HCT116 (cell line): ENCODE measurements at regions not wholly inside any gene's neighbourhood (a gene's known extent, or its start where the extent isn't known, plus 50 kb on each side); places are given as distances from the start of the nearest gene placed in this dataset.

ENCODE experiments used
- ATAC-seq: fragments of 200-7000 bp; cut with Tn5 transposase; 2 replicates; pipeline ENCODE4 v1.9.1; 2020; ENCODE audit warnings: mild to moderate bottlenecking, moderate library complexity
- BruUV-seq: library from RNA; stranded (reverse); fragments of 400-500 nt; replicated peaks from 2 replicates; lab custom pipeline; 2021; lab: Mats Ljungman, UMichigan
- CTCF ChIA-PET: fragments of 300-600 bp; sonication (Branson Sonifier 250); formaldehyde crosslinking; loops from one replicate; lab custom pipeline; 2021; ENCODE audit warnings: antibody characterized with exemption; lab: Charles Lee
- POLR2A ChIA-PET: fragments of 300-600, 350-600 bp; sonication (Branson Sonifier 250); formaldehyde crosslinking; loops from one replicate; lab custom pipeline; 2021; ENCODE audit warnings: antibody characterized with exemption; lab: Charles Lee
- RAD21 ChIA-PET, 2 experiments: fragments of 300-600 bp; sonication (Branson Sonifier 250); formaldehyde crosslinking; loops; one replicate each; lab custom pipeline; 2023; ENCODE audit warnings: low total read pairs in 2 of 2; ENCODE audit not compliant: uncharacterized antibody in 2 of 2, unreplicated experiment in 2 of 2, low non-redundant PET in 1 of 2; lab: Charles Lee
- DNase-seq: peaks from one replicate; pipeline ENCODE4 v3.0.0-alpha.2; 2010; ENCODE audit warnings: low read depth, low spot score
- H2AFZ ChIP-seq: fragments of 200-600 bp; shearing (Covaris generic), sonication (generic); 2 replicates; pipeline ENCODE4 v1.6.1; 2017; ENCODE audit warnings: low read depth, mixed run types, mixed read lengths, antibody characterized with exemption, low read length; ENCODE audit not compliant: poor library complexity, severe bottlenecking
- H3K27ac ChIP-seq: 2 replicates; pipeline ENCODE4 v1.5.1; 2012; ENCODE audit warnings: low read depth, low read length
- H3K27me3 ChIP-seq: fragments of 200-600 bp; sonication (generic); 2 replicates; pipeline ENCODE4 v1.6.1; 2016; ENCODE audit warnings: mixed run types, low read length, mixed read lengths; ENCODE audit not compliant: insufficient read depth
- H3K36me3 ChIP-seq, 2 experiments: fragments of 200-500 bp in 1 of 2; fragments of 200-600 bp in 1 of 2; sonication (Bioruptor generic) in 1 of 2; sonication (generic) in 1 of 2; 2 replicates each; pipeline versions ENCODE4 v1.5.1 to v1.6.1; 2014 to 2016; ENCODE audit warnings: low read length in 2 of 2, inconsistent platforms in 1 of 2, mixed read lengths in 1 of 2, mixed run types in 1 of 2; ENCODE audit not compliant: insufficient read depth in 2 of 2, control insufficient read depth in 1 of 2
- H3K4me1 ChIP-seq, 2 experiments: fragments of 200-600 bp in 1 of 2; sonication (generic) in 1 of 2; 2 replicates each; pipeline versions ENCODE4 v1.5.1 to v1.6.1; 2012 to 2017; ENCODE audit warnings: low read length in 2 of 2, inconsistent platforms in 1 of 2, mild to moderate bottlenecking in 1 of 2, mixed read lengths in 1 of 2, mixed run types in 1 of 2, moderate library complexity in 1 of 2; ENCODE audit not compliant: insufficient read depth in 2 of 2, control insufficient read depth in 1 of 2
- H3K4me2 ChIP-seq: fragments of 200-600 bp; sonication (generic); 2 replicates; pipeline ENCODE4 v1.6.1; 2017; ENCODE audit warnings: mixed run types, low read length, mixed read lengths
- H3K4me3 ChIP-seq, 2 experiments: fragments of 200-600 bp in 1 of 2; sonication (generic) in 1 of 2; replicated peaks in 1 of 2; 2 replicates each; pipeline ENCODE4 v1.5.1; 2011 to 2016; ENCODE audit warnings: low read length in 2 of 2, control low read depth in 1 of 2, low read depth in 1 of 2, mild to moderate bottlenecking in 1 of 2, mixed read lengths in 1 of 2, mixed run types in 1 of 2
- H3K79me2 ChIP-seq: fragments of 200-600 bp; sonication (generic); 2 replicates; pipeline ENCODE4 v1.6.1; 2017; ENCODE audit warnings: mild to moderate bottlenecking, mixed run types, low read length, moderate library complexity, mixed read lengths; ENCODE audit not compliant: insufficient read depth
- H3K9ac ChIP-seq: fragments of 200-600 bp; sonication (generic); 2 replicates; pipeline ENCODE4 v1.6.1; 2016; ENCODE audit warnings: low read length, mixed read lengths
- H3K9me2 ChIP-seq: fragments of 200-600 bp; sonication (generic), shearing (Covaris generic); 2 replicates; pipeline ENCODE4 v1.6.1; 2017; ENCODE audit warnings: mixed run types, mild to moderate bottlenecking, moderate library complexity; ENCODE audit not compliant: insufficient read depth
- H3K9me3 ChIP-seq, 2 experiments: fragments of 200-500 bp in 1 of 2; fragments of 200-600 bp in 1 of 2; sonication (Bioruptor generic) in 1 of 2; sonication (generic) in 1 of 2; 2 replicates each; pipeline ENCODE4 v1.6.1; 2014 to 2017; ENCODE audit warnings: low read length in 2 of 2, mixed read lengths in 2 of 2, inconsistent platforms in 1 of 2, low read depth in 1 of 2, mild to moderate bottlenecking in 1 of 2, mixed run types in 1 of 2, moderate library complexity in 1 of 2; ENCODE audit not compliant: control insufficient read depth in 1 of 2, insufficient read depth in 1 of 2
- H4K20me1 ChIP-seq: fragments of 200-600 bp; sonication (generic), shearing (Covaris generic); 2 replicates; pipeline ENCODE4 v1.6.1; 2017; ENCODE audit warnings: mixed run types, mild to moderate bottlenecking, moderate library complexity; ENCODE audit not compliant: insufficient read depth
- ATF3 ChIP-seq: IDR thresholded peaks from 2 replicates; pipeline ENCODE4 v1.6.1; 2012
- CBX3 ChIP-seq: IDR thresholded peaks from 2 replicates; pipeline ENCODE4 v1.6.1; 2012; ENCODE audit warnings: low read depth
- CEBPB ChIP-seq: IDR thresholded peaks from 2 replicates; pipeline ENCODE4 v1.6.1; 2012; ENCODE audit warnings: low read depth
- CTCF ChIP-seq, 3 experiments: fragments of 200-600 bp in 1 of 3; sonication (generic) in 1 of 3; IDR thresholded peaks in 2 of 3; conservative IDR thresholded peaks in 1 of 3; 2 replicates each; pipeline ENCODE4 v1.5.1; 2012 to 2017; ENCODE audit warnings: low read depth in 2 of 3, low read length in 2 of 3, antibody characterized with exemption in 1 of 3, borderline replicate concordance in 1 of 3, control low read depth in 1 of 3, mild to moderate bottlenecking in 1 of 3, mixed read lengths in 1 of 3, mixed run types in 1 of 3, moderate library complexity in 1 of 3; ENCODE audit not compliant: insufficient read depth in 1 of 3
- ELF1 ChIP-seq: IDR thresholded peaks from 2 replicates; pipeline ENCODE4 v1.6.1; 2012; ENCODE audit warnings: low read depth, borderline replicate concordance
- FOSL1 ChIP-seq: IDR thresholded peaks from 2 replicates; pipeline ENCODE4 v1.6.1; 2012; ENCODE audit warnings: low read depth
- JUND ChIP-seq: IDR thresholded peaks from 2 replicates; pipeline ENCODE4 v1.6.1; 2012
- MAX ChIP-seq: IDR thresholded peaks from 2 replicates; pipeline ENCODE4 v1.6.1; 2012
- POLR2A ChIP-seq: IDR thresholded peaks from 2 replicates; pipeline ENCODE4 v1.7.0; 2011; ENCODE audit warnings: borderline replicate concordance; ENCODE audit not compliant: insufficient read depth, insufficient read length; ENCODE audit errors: extremely low read depth
- POLR2AphosphoS5 ChIP-seq: IDR thresholded peaks from 2 replicates; pipeline ENCODE4 v1.6.1; 2011; ENCODE audit warnings: mild to moderate bottlenecking, low read depth, low read length, moderate library complexity
- RAD21 ChIP-seq: IDR thresholded peaks from 2 replicates; pipeline ENCODE4 v1.6.1; 2012; ENCODE audit warnings: low read depth, mild to moderate bottlenecking
- SIN3A ChIP-seq: IDR thresholded peaks from 2 replicates; pipeline ENCODE4 v1.6.1; 2012; ENCODE audit warnings: low read depth
- SRF ChIP-seq: IDR thresholded peaks from 2 replicates; pipeline ENCODE4 v1.6.1; 2012; ENCODE audit warnings: low read depth
- YY1 ChIP-seq: IDR thresholded peaks from 2 replicates; pipeline ENCODE4 v1.6.1; 2011; ENCODE audit warnings: low read length, low read depth, moderate library complexity, mild to moderate bottlenecking; ENCODE audit not compliant: insufficient replicate concordance; ENCODE audit errors: extremely low read depth
- ZBTB33 ChIP-seq: IDR thresholded peaks from 2 replicates; pipeline ENCODE4 v1.6.1; 2011; ENCODE audit warnings: mild to moderate bottlenecking, low read length, moderate library complexity; ENCODE audit not compliant: insufficient replicate concordance; ENCODE audit errors: extremely low read depth
- intact Hi-C: fragments of 100-400 bp; cut with micrococcal nuclease; formaldehyde crosslinking; loops from 2 replicates; pipeline ENCODE4 v1.10.0; 2022

GRCh38 chr13:111940892-111941291 lies 126.1 kb upstream of the SOX1 start:
- ChIA-PET CTCF (no interaction called here), RAD21 (no interaction called here), POLR2A (no interaction called here)
- no peak overlapping the region for H3K4me2 ChIP-seq
- H3K27ac ChIP-seq, result no peak overlapping the region
- DNase-seq (no peak), ATAC-seq (no peak)
- H3K36me3 ChIP-seq, result no peaks in the 10 kb centered on the region
- no peaks in the 10 kb centered on the region for H3K9me3 ChIP-seq
- no peaks in the 10 kb centered on the region for H4K20me1 ChIP-seq
- no peaks in the 10 kb centered on the region for H3K4me1 ChIP-seq
- H3K27me3 ChIP-seq, result peaks cover 41% of the 10 kb centered on the region
- H3K4me3 ChIP-seq, result no peak overlapping the region
- no peak overlapping the region for H3K9ac ChIP-seq
- TF ChIP-seq POLR2A, result no peak
- no peak for TF ChIP-seq CEBPB
- TF ChIP-seq ELF1, result no peak
- no peak for TF ChIP-seq MAX
- TF ChIP-seq RAD21, result no peak
- no peak for TF ChIP-seq YY1
- no peak for TF ChIP-seq ZBTB33
- TF ChIP-seq POLR2AphosphoS5, result no peak
- TF ChIP-seq ATF3, result no peak
- TF ChIP-seq CBX3, result no peak
- no peak for TF ChIP-seq FOSL1
- TF ChIP-seq SIN3A, result no peak
- TF ChIP-seq JUND, result no peak
- no peak for TF ChIP-seq CTCF (IDR thresholded peaks at IDR 0.05 in 2 of 3, conservative IDR thresholded peaks at IDR 0.05 in 1 of 3; ENCODE audit: borderline replicate concordance in 1 of 3, insufficient read depth in 1 of 3, low read depth in 2 of 3, low read length in 2 of 3)
- TF ChIP-seq SRF, result no peak
- TF ChIP-seq, all 23 proteins: peak for 0
- no TSS peak for BruUV-seq
- Histone ChIP-seq H3K79me2 (no peaks in the 10 kb centered on the region), H3K9me2 (no peaks in the 10 kb centered on the region), H2AFZ (no peak overlapping the region)
- intact Hi-C loops, result no loop called here
